Stimulated activated CD4-positive, alpha-beta T cell treated with anti-CD3 and anti-CD28 coated beads, Interleukin-2, amount 100 ng/mL, for 24 hours (primary cell): ENCODE measurements at regions not wholly inside any gene's neighbourhood (a gene's known extent, or its start where the extent isn't known, plus 50 kb on each side); places are given as distances from the start of the nearest gene placed in this dataset.
"Not testable (repeated sequence)": the region's sequence is repeated elsewhere in the genome, so short reads cannot be mapped to it uniquely, and the experiment has no call there.

ENCODE experiments used
- DNase-seq, 2 donors: peaks; one replicate each; pipeline ENCODE4 v3.0.0-alpha.2; 2020

DNA sequence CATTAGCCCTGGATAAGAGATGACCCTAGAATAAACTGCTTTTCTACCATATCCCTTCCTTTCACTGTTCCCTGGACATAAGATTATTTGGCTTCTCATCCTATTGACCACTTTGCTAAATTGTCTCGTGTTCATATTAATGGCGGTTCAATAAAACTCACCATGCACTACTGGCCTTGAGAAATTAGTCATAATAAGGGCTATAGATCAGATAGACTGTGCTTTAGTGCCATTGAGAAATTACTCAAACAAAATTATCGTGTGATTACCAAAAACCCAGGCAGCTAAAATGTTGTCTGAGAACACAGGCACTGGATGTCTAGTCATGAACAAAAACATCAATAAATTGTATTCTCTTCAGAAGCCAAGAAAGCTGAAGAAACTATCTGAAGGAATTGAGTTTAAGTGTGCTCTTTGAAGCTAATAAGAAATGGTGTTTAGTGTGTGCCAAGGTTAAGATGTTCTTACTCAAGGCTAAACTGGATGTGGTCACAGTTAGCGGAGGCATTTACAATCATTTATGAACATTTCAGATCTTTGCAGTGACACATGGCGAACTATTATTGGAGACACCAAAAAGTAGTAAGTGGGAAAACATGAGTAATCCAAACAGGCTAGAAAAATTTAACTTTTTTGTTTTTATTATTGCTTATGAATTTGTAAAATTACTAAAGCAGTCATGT is 460.4 kb upstream of the RORB start:
- DNase-seq: no peak

GRCh38 chr9:74037274-74037673 is 459.9 kb upstream of the RORB start:
- DNase-seq: no peak

DNA sequence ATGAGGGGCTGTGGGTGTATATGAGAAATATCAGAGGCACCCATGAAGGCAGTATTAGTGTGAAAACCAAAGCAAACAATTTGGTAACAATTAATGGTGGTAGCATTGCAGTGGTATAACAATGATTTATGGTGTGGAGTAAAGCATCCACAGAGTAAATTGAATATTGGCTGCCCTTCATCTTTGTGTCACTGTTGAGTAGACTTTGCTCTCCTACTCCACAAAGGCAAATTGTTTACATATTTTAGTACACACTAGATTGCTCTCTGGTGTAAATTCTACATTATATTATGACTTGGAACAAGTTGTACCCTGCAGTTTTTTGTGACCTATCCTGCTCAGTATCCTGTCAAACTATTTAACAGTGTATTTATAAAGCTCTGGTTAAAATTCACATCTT is 455.5 kb upstream of the RORB start:
- DNase-seq: no peak

GRCh38 chr9:74044844-74045243 is 452.3 kb upstream of the RORB start:
- DNase-seq: no peak

DNA sequence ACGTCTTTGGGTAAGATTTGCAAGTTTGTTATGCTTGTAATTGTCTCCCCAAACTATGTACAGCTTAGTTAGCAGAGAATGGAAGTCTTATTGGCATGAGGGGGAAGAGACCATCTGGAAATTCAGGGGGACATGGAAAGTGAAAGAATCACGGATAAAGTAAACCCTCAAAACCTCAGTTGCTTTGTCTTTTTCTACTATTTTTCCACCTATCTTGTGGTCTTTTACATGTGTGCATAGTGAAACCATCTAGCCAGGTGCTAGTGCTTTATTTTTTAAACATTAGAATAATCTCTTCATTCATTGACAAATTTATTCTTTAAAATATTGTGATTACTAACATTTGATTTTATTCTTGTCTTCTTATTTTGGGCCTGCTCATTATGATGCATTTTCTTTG is 441.1 kb upstream of the RORB start:
- no peak for DNase-seq

GRCh38 chr9:74057051-74057450 is 440.1 kb upstream of the RORB start:
- not testable (repeated sequence) for DNase-seq

- no peak for DNase-seq
Measured at GRCh38 chr9:74064702-74065101, 432.4 kb upstream of the RORB start.

DNA sequence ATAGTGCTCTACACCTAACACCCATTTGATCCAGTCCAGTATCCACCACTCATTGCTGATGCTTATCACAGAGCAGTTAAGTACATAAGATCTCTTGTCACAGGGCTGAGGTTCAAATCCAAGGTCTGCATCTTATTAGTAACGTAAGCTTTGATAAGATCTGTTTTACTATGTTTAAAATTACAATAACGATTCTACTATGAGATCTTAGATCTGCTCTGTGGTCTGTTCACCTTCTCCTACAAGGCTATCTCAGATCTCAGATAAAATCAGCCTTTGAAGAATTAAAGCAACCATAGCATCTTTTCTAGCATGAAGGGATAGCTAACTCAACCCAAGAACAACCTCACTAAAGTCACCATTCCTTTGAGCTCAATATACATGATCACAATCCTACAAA is 431.0 kb upstream of the RORB start:
- DNase-seq: no peak

DNA sequence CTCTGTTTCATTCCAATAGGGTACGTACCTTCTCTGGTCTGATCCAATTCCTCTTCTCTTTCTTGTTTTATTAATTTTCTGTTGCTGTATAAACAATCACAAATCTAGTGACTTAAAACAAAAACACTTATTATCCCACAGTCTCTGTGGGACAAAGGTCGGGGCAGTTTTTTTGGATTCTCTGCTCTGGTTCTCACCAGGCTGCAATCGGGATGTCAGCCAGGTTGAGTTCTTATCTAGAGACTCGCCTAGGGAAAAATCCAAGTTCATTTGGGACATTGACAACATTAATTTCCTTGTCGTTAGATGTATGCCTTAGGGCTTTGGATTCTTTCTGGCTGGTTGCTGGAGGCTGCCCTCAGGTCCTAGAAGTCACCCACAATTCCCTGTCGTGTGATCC is 430.5 kb upstream of the RORB start:
- no peak for DNase-seq

- no peak for DNase-seq
Measured at GRCh38 chr9:74071502-74071901, 425.6 kb upstream of the RORB start.

DNA sequence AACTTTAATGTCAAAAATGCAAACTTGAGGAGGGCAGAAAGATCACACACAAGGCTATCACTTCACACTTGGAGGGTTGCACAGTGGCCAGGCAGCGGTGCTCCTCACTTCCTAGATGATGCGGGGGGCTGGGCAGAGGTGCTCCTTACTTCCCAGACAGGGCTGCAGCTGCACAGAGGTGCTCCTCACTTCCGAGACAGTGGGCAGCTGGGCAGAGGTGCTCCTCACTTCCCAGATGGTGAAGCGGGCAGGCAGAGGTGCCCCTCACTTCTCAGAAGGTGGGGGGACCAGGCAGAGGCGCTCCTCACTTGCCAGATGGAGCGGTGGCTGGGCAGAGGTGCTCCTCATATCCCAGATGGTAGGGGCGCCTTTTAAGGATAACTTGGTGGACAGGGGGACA is 423.2 kb upstream of the RORB start:
- no peak for DNase-seq

GRCh38 chr9:74078647-74079046 is 418.5 kb upstream of the RORB start:
- DNase-seq: no peak

DNA sequence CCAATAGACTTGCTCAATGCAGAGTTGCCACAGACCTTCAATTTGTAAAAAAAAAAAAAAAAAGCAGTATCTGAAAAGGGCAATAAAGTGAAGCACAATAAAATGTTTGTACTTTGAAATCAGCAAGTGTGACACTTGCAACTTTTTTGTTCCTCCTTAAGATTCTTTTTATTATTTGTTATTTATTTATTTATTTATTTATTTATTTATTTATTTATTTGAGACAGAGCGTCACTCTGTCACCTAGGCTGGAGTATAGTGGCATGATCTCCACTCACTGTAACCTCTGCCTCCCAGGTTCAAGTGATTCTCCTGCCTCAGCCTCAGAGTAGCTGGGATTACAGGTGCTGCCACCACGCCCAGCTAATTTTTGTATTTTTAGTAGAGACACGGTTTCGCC is 416.5 kb upstream of the RORB start:
- not testable (repeated sequence) for DNase-seq

DNA sequence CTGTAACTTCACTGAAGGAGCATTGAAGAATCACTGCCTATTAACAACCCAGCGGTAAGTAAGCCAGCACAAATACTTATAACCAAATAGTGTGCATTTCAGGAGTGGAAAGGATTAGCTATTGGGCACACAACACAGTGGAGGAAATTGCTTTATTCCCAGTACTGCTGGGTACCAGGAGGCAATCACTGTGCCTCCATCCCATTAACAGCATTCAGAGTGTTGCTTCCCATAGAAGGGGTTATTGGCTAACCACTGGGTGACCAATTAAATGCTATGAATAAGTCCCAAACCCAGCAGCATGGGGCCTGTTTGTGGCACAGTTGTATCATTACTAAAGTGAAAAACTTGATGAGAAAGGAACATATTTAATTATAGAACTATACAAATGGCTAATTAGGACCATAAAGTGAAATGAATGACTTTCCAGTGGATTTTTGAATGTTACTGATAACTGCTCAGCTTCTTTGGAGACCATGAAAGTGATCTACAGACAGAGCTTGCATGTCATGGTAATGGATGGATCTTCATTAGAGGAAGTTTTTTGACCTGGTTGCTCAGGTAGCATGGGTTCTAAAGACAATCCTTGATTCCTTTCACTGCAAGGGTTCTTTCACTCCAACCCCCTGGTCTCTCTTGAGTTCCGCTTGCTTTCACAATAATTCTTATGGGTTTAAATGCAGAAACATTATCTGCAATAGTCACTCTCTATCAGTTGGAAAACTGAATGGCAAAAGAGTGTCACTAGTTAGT is 413.3 kb upstream of the RORB start:
- DNase-seq: no peak

- DNase-seq: not testable (repeated sequence)
Measured at GRCh38 chr9:74085384-74086037, 411.6 kb upstream of the RORB start.

DNA sequence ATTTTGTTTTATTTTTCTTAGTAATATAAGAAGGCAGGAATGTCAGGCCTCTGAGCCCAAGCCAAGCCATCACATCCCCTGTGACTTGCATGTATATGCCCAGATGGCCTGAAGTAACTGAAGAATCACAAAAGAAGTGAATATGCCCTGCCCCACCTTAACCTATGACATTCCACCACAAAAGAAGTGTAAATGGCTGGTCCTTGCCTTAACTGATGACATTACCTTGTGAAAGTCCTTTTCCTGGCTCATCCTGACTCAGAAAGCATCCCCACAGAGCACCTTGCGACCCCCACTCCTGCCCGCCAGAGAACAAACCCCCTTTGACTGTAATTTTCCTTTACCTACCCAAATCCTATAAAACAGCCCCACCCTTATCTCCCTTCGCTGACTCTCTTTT is 406.2 kb upstream of the RORB start:
- DNase-seq: not testable (repeated sequence)

DNA sequence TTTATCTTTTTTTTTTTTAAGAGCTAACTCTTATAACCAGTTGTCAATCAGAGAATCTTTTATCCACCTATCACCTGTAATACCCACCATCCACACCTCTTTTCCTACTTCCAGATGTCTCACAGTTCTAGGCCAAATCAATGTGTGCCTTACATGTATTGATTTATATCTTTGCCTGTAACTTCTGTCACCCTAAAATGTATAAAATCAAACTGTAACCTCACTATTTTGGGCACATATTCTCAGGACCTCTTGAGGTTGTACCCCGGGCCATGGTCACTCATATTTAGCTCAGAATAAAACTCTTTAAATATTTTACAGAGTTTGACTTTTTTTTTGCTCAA is 404.7 kb upstream of the RORB start:
- DNase-seq: no peak

GRCh38 chr9:74094037-74094436 is 403.1 kb upstream of the RORB start:
- DNase-seq: not testable (repeated sequence)

GRCh38 chr9:74094766-74095165 is 402.4 kb upstream of the RORB start:
- DNase-seq: no peak

DNA sequence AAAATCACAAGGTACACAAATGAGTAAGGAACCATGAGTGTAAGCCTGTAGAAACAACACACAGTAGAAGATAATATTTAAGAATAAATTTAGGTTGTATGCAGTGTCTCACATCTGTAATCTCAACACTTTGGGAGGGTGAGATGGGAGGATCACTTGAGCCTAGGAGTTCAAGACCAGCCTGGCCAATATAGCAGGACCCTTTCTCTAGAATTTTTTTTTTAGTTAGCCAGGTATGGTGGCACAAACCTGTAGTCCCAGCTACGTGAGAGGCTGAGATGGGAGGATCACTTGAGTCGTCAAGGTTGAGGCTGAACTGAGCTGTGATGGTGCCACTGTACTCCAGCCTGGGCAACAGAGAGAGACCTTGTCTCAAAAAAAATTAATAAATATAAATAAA is 401.2 kb upstream of the RORB start:
- no peak for DNase-seq

DNA sequence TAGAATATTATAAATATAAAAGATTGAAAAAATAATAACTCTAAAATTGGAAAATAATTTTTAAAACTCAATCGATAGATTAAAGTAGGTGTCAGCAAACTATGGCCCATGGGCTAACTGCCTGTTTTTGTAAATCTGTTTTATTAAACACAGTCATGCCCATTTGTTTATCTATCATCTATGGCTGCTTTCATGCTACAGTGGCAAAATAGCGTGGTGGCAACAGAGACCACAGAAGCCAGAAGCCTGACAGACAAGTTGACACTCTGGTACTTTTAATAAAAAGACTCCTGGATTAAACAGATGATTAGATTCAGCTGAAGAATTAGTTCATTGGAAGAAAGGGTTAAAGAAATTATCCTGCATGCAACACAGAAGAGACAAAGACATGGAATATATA is 400.7 kb upstream of the RORB start:
- DNase-seq: no peak

- DNase-seq: no peak
Measured at GRCh38 chr9:74100042-74100441, 397.1 kb upstream of the RORB start.

- DNase-seq: not testable (repeated sequence)
Measured at GRCh38 chr9:74102148-74102547, 395.0 kb upstream of the RORB start.

DNA sequence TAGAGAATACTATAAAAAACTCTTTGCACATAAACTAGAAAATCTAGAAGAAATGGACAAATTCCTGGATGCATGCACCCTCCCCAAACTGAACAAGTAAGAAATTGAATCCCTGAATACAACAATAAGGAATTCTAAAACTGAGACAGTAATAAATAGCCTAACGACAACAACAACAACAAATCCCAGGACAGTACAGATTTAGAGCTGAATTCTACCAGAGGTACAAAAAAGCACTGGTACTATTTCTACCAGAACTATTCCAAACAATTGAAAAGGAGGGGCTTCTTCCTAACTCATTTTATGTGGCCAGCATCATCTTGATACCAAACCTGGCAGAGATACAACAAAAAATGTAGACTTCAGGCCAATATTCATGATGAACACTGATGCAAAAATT is 394.4 kb upstream of the RORB start:
- no peak for DNase-seq
